Calu3 (cell line): ENCODE measurements at regions not wholly inside any gene's neighbourhood (a gene's known extent, or its start where the extent isn't known, plus 50 kb on each side); places are given as distances from the start of the nearest gene placed in this dataset.
"Not testable (repeated sequence)": the region's sequence is repeated elsewhere in the genome, so short reads cannot be mapped to it uniquely, and the experiment has no call there.

ENCODE experiments used
- BruUV-seq: library from RNA; stranded (reverse); fragments of 400-500 nt; replicated peaks from 2 replicates; lab custom pipeline; 2021; lab: Mats Ljungman, UMichigan
- CTCF ChIA-PET: fragments of 300-600 bp; sonication (Branson Sonifier 250); formaldehyde crosslinking; loops from one replicate; lab custom pipeline; 2022; ENCODE audit warnings: antibody characterized with exemption; lab: Charles Lee
- DNase-seq: peaks from one replicate; pipeline ENCODE4 v3.0.0; 2022
- H3K27ac Mint-ChIP-seq: one replicate; pipeline ENCODE4 v1.8.0; 2022; ENCODE audit warnings: mixed read lengths; ENCODE audit not compliant: unreplicated experiment
- H3K27me3 Mint-ChIP-seq: one replicate; pipeline ENCODE4 v1.8.0; 2022; ENCODE audit warnings: mixed read lengths; ENCODE audit not compliant: unreplicated experiment
- H3K36me3 Mint-ChIP-seq: one replicate; pipeline ENCODE4 v1.8.0; 2022; ENCODE audit warnings: mild to moderate bottlenecking, moderate library complexity, mixed read lengths; ENCODE audit not compliant: insufficient read depth, unreplicated experiment
- H3K4me1 Mint-ChIP-seq: one replicate; pipeline ENCODE4 v1.8.0; 2022; ENCODE audit warnings: mild to moderate bottlenecking, low read depth, mixed read lengths; ENCODE audit not compliant: unreplicated experiment
- H3K4me3 Mint-ChIP-seq: one replicate; pipeline ENCODE4 v1.8.0; 2022; ENCODE audit warnings: mild to moderate bottlenecking, low read depth, moderate library complexity, mixed read lengths; ENCODE audit not compliant: unreplicated experiment
- H3K9me3 Mint-ChIP-seq: one replicate; pipeline ENCODE4 v1.8.0; 2022; ENCODE audit warnings: low read depth, mixed read lengths; ENCODE audit not compliant: unreplicated experiment
- intact Hi-C: fragments of 100-400 bp; cut with micrococcal nuclease; formaldehyde crosslinking; loops from one replicate; pipeline ENCODE4 v1.10.0; 2022; ENCODE audit not compliant: unreplicated experiment

DNA sequence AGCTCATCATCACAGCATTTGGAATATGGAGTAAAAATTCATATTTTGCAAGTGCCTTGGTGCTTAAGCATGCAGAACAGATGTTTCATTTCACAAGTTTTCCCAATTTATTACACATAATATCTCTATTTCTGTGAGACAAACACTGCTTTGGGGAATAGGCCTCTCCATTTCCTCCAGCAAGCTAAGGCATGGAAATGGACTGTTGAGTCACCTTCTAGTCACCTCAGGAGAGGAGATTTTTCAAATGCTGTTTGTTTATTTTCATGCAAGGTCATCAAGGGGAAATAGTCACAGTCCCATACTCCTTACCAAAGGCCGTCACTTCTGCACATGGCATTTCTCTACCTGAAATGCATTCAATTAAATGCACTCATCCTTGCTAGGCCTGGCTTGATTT is 57.4 kb upstream of the NUTM2D start:
- DNase-seq, CTCF ChIA-PET, BruUV-seq: not testable (repeated sequence)

GRCh38 chr10:87301466-87302115 is 56.0 kb upstream of the NUTM2D start:
- H3K4me3 Mint-ChIP-seq, CTCF ChIA-PET, H3K36me3 Mint-ChIP-seq, H3K27me3 Mint-ChIP-seq, BruUV-seq, H3K9me3 Mint-ChIP-seq, intact Hi-C loops, H3K4me1 Mint-ChIP-seq, H3K27ac Mint-ChIP-seq: not testable (repeated sequence)
- DNase-seq = peak; percentile 58

More for the DNA sequence above, 57.4 kb upstream of the NUTM2D start:
- H3K27me3 Mint-ChIP-seq, H3K4me3 Mint-ChIP-seq, H3K27ac Mint-ChIP-seq, H3K9me3 Mint-ChIP-seq, H3K4me1 Mint-ChIP-seq, H3K36me3 Mint-ChIP-seq, intact Hi-C loops: not testable (repeated sequence)

DNA sequence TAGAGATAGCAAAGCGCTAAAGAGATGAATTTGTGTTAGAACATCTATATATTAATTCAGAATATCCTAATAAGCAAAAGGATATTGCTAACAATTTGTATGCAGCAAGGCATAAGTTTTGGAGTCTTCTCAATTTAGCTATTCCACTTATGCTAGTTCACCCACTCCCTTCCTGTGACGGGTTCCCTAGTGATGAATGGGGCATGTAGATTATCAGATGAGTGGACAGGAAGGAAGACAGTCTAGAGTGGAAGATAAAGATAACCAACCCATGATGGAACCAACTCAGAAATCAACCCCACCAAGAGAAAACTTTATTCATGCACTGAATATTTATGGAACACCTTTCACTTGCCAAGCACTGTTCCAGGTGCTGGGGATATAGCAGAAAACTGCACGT is 55.4 kb upstream of the NUTM2D start:
- H3K36me3 Mint-ChIP-seq, H3K27ac Mint-ChIP-seq, H3K4me1 Mint-ChIP-seq, H3K9me3 Mint-ChIP-seq, CTCF ChIA-PET, H3K4me3 Mint-ChIP-seq, DNase-seq, BruUV-seq, intact Hi-C loops, H3K27me3 Mint-ChIP-seq: not testable (repeated sequence)

DNA sequence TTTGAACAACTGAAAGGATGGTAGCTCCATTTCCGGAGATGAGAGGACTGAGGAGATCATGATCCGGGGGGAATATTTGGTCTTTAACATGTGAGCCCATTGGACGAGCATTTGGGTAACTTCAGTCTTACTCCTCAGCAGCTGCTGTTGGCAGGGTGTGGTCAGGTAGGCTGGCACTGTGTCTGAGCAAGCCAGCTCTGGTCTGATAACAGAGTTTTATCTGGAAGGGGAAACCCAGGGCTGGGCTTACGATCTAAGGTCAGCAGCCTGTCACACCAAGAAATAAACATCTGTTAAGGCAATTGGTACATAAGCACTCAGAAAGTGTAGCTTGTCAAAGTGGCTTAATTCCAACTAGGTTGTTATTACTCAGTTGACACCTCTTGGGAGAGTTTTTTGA is 53.8 kb upstream of the NUTM2D start:
- BruUV-seq, H3K9me3 Mint-ChIP-seq, intact Hi-C loops, H3K36me3 Mint-ChIP-seq, H3K4me1 Mint-ChIP-seq, DNase-seq, H3K4me3 Mint-ChIP-seq, H3K27me3 Mint-ChIP-seq, H3K27ac Mint-ChIP-seq, CTCF ChIA-PET: not testable (repeated sequence)

GRCh38 chr10:87306681-87307080 is 50.9 kb upstream of the NUTM2D start:
- H3K36me3 Mint-ChIP-seq, H3K27ac Mint-ChIP-seq, DNase-seq, CTCF ChIA-PET, H3K4me3 Mint-ChIP-seq, H3K27me3 Mint-ChIP-seq, H3K4me1 Mint-ChIP-seq, BruUV-seq, H3K9me3 Mint-ChIP-seq, intact Hi-C loops: not testable (repeated sequence)
